Endothelial cell (in vitro differentiated cells): ENCODE measurements at regions not wholly inside any gene's neighbourhood (a gene's known extent, or its start where the extent isn't known, plus 50 kb on each side); places are given as distances from the start of the nearest gene placed in this dataset.

Source experiments
- DNase-seq: peaks from one replicate; pipeline ENCODE4 v3.0.0; 2021; ENCODE audit warnings: low spot score
- H3K27ac Mint-ChIP-seq: one replicate; pipeline ENCODE4 v1.8.0; 2021; ENCODE audit warnings: mixed read lengths, inconsistent platforms; ENCODE audit not compliant: unreplicated experiment
- H3K27me3 Mint-ChIP-seq: one replicate; pipeline ENCODE4 v1.8.0; 2021; ENCODE audit warnings: mild to moderate bottlenecking, moderate library complexity, mixed read lengths, inconsistent platforms; ENCODE audit not compliant: unreplicated experiment
- H3K36me3 Mint-ChIP-seq: one replicate; pipeline ENCODE4 v1.8.0; 2021; ENCODE audit warnings: mild to moderate bottlenecking, low read depth, mixed read lengths, inconsistent platforms; ENCODE audit not compliant: unreplicated experiment
- H3K4me1 Mint-ChIP-seq: one replicate; pipeline ENCODE4 v1.8.0; 2021; ENCODE audit warnings: mild to moderate bottlenecking, mixed read lengths, inconsistent platforms; ENCODE audit not compliant: unreplicated experiment
- H3K4me3 Mint-ChIP-seq: one replicate; pipeline ENCODE4 v1.8.0; 2021; ENCODE audit warnings: mild to moderate bottlenecking, mixed read lengths, inconsistent platforms; ENCODE audit not compliant: unreplicated experiment
- H3K9me3 Mint-ChIP-seq: one replicate; pipeline ENCODE4 v1.8.0; 2021; ENCODE audit warnings: mixed read lengths, inconsistent platforms; ENCODE audit not compliant: unreplicated experiment
- CTCF ChIP-seq: fragments of 200-600 bp; sonication (generic); IDR thresholded peaks from one replicate; pipeline ENCODE4 v1.5.0; 2021; ENCODE audit warnings: antibody characterized with exemption; ENCODE audit not compliant: unreplicated experiment

GRCh38 chrX:125101971-125102755 is 217.5 kb upstream of the TEX13C start:
- Mint-ChIP-seq H3K36me3 (no peaks in the 10 kb centered on the region), H3K4me1 (no peaks in the 10 kb centered on the region), H3K4me3 (no peak overlapping the region), H3K27me3 (no peaks in the 10 kb centered on the region), H3K9me3 (no peaks in the 10 kb centered on the region), H3K27ac (no peak overlapping the region)
- no peak for TF ChIP-seq CTCF
- no peak for DNase-seq

GRCh38 chrX:125103693-125104092 is 216.0 kb upstream of the TEX13C start:
- H3K27ac Mint-ChIP-seq, result no peak overlapping the region
- H3K9me3 Mint-ChIP-seq, result no peaks in the 10 kb centered on the region
- no peak overlapping the region for H3K4me3 Mint-ChIP-seq
- H3K27me3 Mint-ChIP-seq, result no peaks in the 10 kb centered on the region
- no peaks in the 10 kb centered on the region for H3K4me1 Mint-ChIP-seq
- TF ChIP-seq CTCF, result no peak
- no peaks in the 10 kb centered on the region for H3K36me3 Mint-ChIP-seq
- no peak for DNase-seq

- H3K4me1 Mint-ChIP-seq, result no peaks in the 10 kb centered on the region
- DNase-seq, result no peak
- H3K4me3 Mint-ChIP-seq, result no peak overlapping the region
- H3K27me3 Mint-ChIP-seq, result no peaks in the 10 kb centered on the region
- no peaks in the 10 kb centered on the region for H3K36me3 Mint-ChIP-seq
- no peak overlapping the region for H3K27ac Mint-ChIP-seq
- TF ChIP-seq CTCF, result no peak
- no peaks in the 10 kb centered on the region for H3K9me3 Mint-ChIP-seq
Observed at GRCh38 chrX:125108921-125109320, 210.8 kb upstream of the TEX13C start.

- H3K4me1 Mint-ChIP-seq, result no peaks in the 10 kb centered on the region
- H3K4me3 Mint-ChIP-seq, result no peak overlapping the region
- no peak for TF ChIP-seq CTCF
- H3K27me3 Mint-ChIP-seq, result no peaks in the 10 kb centered on the region
- no peak overlapping the region for H3K27ac Mint-ChIP-seq
- no peaks in the 10 kb centered on the region for H3K36me3 Mint-ChIP-seq
- no peak for DNase-seq
- H3K9me3 Mint-ChIP-seq, result no peaks in the 10 kb centered on the region
Observed at GRCh38 chrX:125131164-125131563, 188.5 kb upstream of the TEX13C start.

- no peak for DNase-seq
- peak; percentile 51 for TF ChIP-seq CTCF
- Mint-ChIP-seq H3K4me1 (no peaks in the 10 kb centered on the region), H3K27me3 (no peaks in the 10 kb centered on the region), H3K4me3 (no peak overlapping the region), H3K9me3 (no peaks in the 10 kb centered on the region), H3K36me3 (no peaks in the 10 kb centered on the region), H3K27ac (no peak overlapping the region)
Observed at GRCh38 chrX:125132274-125132673, 187.4 kb upstream of the TEX13C start.
